H1 (cell line): ENCODE measurements at regions not wholly inside any gene's neighbourhood (a gene's known extent, or its start where the extent isn't known, plus 50 kb on each side); places are given as distances from the start of the nearest gene placed in this dataset.

Source experiments
- CTCF ChIA-PET: fragments of 300-600 bp; sonication (Branson Sonifier 250); formaldehyde crosslinking; loops from one replicate; lab custom pipeline; 2021; ENCODE audit not compliant: partially characterized antibody; lab: Charles Lee
- POLR2A ChIA-PET: fragments of 300-600 bp; sonication (Branson Sonifier 250); formaldehyde crosslinking; loops from one replicate; lab custom pipeline; 2021; ENCODE audit warnings: inconsistent platforms; ENCODE audit not compliant: partially characterized antibody; lab: Charles Lee
- DNase-seq, 2 experiments: peaks; one replicate each; pipeline versions ENCODE4 v3.0.0 to v3.0.0-alpha.2; 2010 to 2022; ENCODE audit warnings: low spot score in 2 of 2, low read depth in 1 of 2, mixed read lengths in 1 of 2
- FAIRE-seq: peaks from 2 replicates; lab custom pipeline; 2011; peaks lifted over from hg19 to GRCh38; lab: Jason Lieb, UNC
- H2AFZ ChIP-seq: 2 replicates; pipeline ENCODE4 v1.8.1; 2012; ENCODE audit warnings: low read length, inconsistent platforms
- H2AK5ac ChIP-seq: 2 replicates; pipeline ENCODE4 v1.6.1; 2013; ENCODE audit warnings: low read depth, low read length
- H2BK120ac ChIP-seq: replicated peaks from 2 replicates; pipeline ENCODE3; 2013; ENCODE audit warnings: low read depth, low read length, inconsistent platforms
- H2BK12ac ChIP-seq: 2 replicates; pipeline ENCODE4 v1.6.1; 2013; ENCODE audit warnings: low read depth, low read length
- H2BK15ac ChIP-seq: 2 replicates; pipeline ENCODE4 v1.6.1; 2013; ENCODE audit warnings: low read length
- H2BK20ac ChIP-seq: 2 replicates; pipeline ENCODE4 v1.6.1; 2013; ENCODE audit warnings: low read length
- H2BK5ac ChIP-seq: 2 replicates; pipeline ENCODE4 v1.6.1; 2013; ENCODE audit warnings: low read depth, low read length
- H3K14ac ChIP-seq: 2 replicates; pipeline ENCODE4 v1.6.1; 2013; ENCODE audit warnings: inconsistent platforms; ENCODE audit not compliant: insufficient read length
- H3K18ac ChIP-seq: 2 replicates; pipeline ENCODE4 v1.6.1; 2013; ENCODE audit warnings: low read length; ENCODE audit errors: extremely low read depth
- H3K23ac ChIP-seq: 2 replicates; pipeline ENCODE4 v1.6.1; 2013; ENCODE audit warnings: inconsistent platforms; ENCODE audit not compliant: insufficient read length
- H3K23me2 ChIP-seq: 2 replicates; pipeline ENCODE4 v1.6.1; 2013; ENCODE audit warnings: low read depth, low read length
- H3K27ac ChIP-seq: 2 replicates; pipeline ENCODE4 v1.6.1; 2011; ENCODE audit warnings: low read depth, low read length, inconsistent platforms
- H3K27me3 ChIP-seq, 4 experiments: replicated peaks in 1 of 4; 1 replicate in 1 of 4; 2 replicates in 3 of 4; pipeline versions ENCODE4 v1.6.1 to v1.8.1; 2011 to 2013; ENCODE audit warnings: low read length in 3 of 4, mild to moderate bottlenecking in 3 of 4, inconsistent platforms in 2 of 4, mixed read lengths in 2 of 4, moderate library complexity in 1 of 4; ENCODE audit not compliant: control insufficient read depth in 3 of 4, insufficient read depth in 3 of 4; ENCODE audit errors: extremely low read depth in 1 of 4
- H3K36me3 ChIP-seq, 4 experiments: 2 replicates each; pipeline versions ENCODE4 v1.6.1 to v1.8.1; 2011 to 2013; ENCODE audit warnings: mild to moderate bottlenecking in 4 of 4, low read length in 3 of 4, moderate library complexity in 2 of 4, control low read depth in 1 of 4, inconsistent platforms in 1 of 4; ENCODE audit not compliant: insufficient read depth in 4 of 4, control insufficient read depth in 2 of 4
- H3K4ac ChIP-seq: replicated peaks from 2 replicates; pipeline ENCODE3; 2013; ENCODE audit warnings: low read length, low read depth, mixed read lengths, inconsistent platforms; ENCODE audit not compliant: insufficient read length
- H3K4me1 ChIP-seq, 4 experiments: replicated peaks in 1 of 4; 1 replicate in 1 of 4; 2 replicates in 3 of 4; pipeline versions ENCODE4 v1.6.1 to v1.8.1; 2011 to 2013; ENCODE audit warnings: low read length in 3 of 4, inconsistent platforms in 2 of 4, mixed read lengths in 1 of 4; ENCODE audit not compliant: insufficient read depth in 4 of 4, control insufficient read depth in 3 of 4
- H3K4me2 ChIP-seq, 2 experiments: 2 replicates each; pipeline versions ENCODE4 v1.6.1 to v1.8.1; 2011 to 2013; ENCODE audit warnings: low read depth in 2 of 2, low read length in 2 of 2, control low read depth in 1 of 2, inconsistent platforms in 1 of 2, mild to moderate bottlenecking in 1 of 2; ENCODE audit not compliant: insufficient read depth in 1 of 2
- H3K4me3 ChIP-seq, 4 experiments: fragments of 200-600, 300-600 bp in 1 of 4; sonication (generic), shearing (Covaris generic), sonication (Bioruptor Twin) in 1 of 4; 2 replicates each; pipeline versions ENCODE4 v1.5.1 to v1.8.1; 2011 to 2016; ENCODE audit warnings: low read length in 4 of 4, low read depth in 3 of 4, control low read depth in 2 of 4, inconsistent platforms in 2 of 4, mild to moderate bottlenecking in 2 of 4, mixed read lengths in 1 of 4, moderate library complexity in 1 of 4; ENCODE audit not compliant: insufficient read depth in 2 of 4; ENCODE audit errors: extremely low read depth in 1 of 4
- H3K56ac ChIP-seq: replicated peaks from 2 replicates; pipeline ENCODE3; 2013; ENCODE audit warnings: low read depth, mild to moderate bottlenecking, mixed read lengths, low read length, inconsistent platforms; ENCODE audit not compliant: insufficient read length
- H3K79me1 ChIP-seq: 2 replicates; pipeline ENCODE4 v1.6.1; 2013; ENCODE audit warnings: low read depth, low read length, control low read depth
- H3K79me2 ChIP-seq, 2 experiments: 2 replicates each; pipeline versions ENCODE4 v1.6.1 to v1.8.1; 2012 to 2013; ENCODE audit warnings: low read length in 2 of 2, mild to moderate bottlenecking in 2 of 2, inconsistent platforms in 1 of 2; ENCODE audit not compliant: insufficient read depth in 2 of 2, control insufficient read depth in 1 of 2
- H3K9ac ChIP-seq, 4 experiments: replicated peaks in 1 of 4; 1 replicate in 1 of 4; 2 replicates in 3 of 4; pipeline versions ENCODE4 v1.6.1 to v1.8.1; 2011 to 2013; ENCODE audit warnings: low read depth in 3 of 4, low read length in 3 of 4, control low read depth in 2 of 4, mild to moderate bottlenecking in 2 of 4, moderate library complexity in 2 of 4, inconsistent platforms in 1 of 4; ENCODE audit errors: extremely low read depth in 1 of 4
- H3K9me3 ChIP-seq, 2 experiments: 2 replicates each; pipeline versions ENCODE4 v1.6.1 to v1.8.1; 2012 to 2013; ENCODE audit warnings: mild to moderate bottlenecking in 2 of 2, moderate library complexity in 2 of 2, control low read depth in 1 of 2, inconsistent platforms in 1 of 2, low read depth in 1 of 2, low read length in 1 of 2, mixed read lengths in 1 of 2; ENCODE audit not compliant: insufficient read depth in 2 of 2
- H4K20me1 ChIP-seq, 2 experiments: replicated peaks in 1 of 2; 2 replicates each; pipeline versions ENCODE3 to v1.8.1; 2011 to 2013; ENCODE audit warnings: inconsistent platforms in 2 of 2, low read length in 2 of 2, mild to moderate bottlenecking in 1 of 2; ENCODE audit not compliant: insufficient read depth in 2 of 2, control insufficient read depth in 1 of 2
- H4K5ac ChIP-seq: 2 replicates; pipeline ENCODE4 v1.6.1; 2013; ENCODE audit warnings: low read length, low read depth, mixed read lengths, inconsistent platforms; ENCODE audit not compliant: insufficient read length
- H4K8ac ChIP-seq: 2 replicates; pipeline ENCODE4 v1.8.0; 2013; ENCODE audit warnings: mild to moderate bottlenecking, moderate library complexity, low read length, inconsistent platforms; ENCODE audit not compliant: insufficient read depth; ENCODE audit errors: extremely low read depth
- H4K91ac ChIP-seq: replicated peaks from 2 replicates; pipeline ENCODE3; 2013; ENCODE audit warnings: low read length, mixed read lengths, inconsistent platforms; ENCODE audit not compliant: insufficient read length
- CBX5 ChIP-seq: fragments of 300-800, 300-1000 bp; sonication (generic); IDR thresholded peaks from 2 replicates; pipeline ENCODE4 v1.7.1; 2016; ENCODE audit warnings: antibody characterized with exemption, low read length, low read depth
- EZH2 ChIP-seq: fragments of 200-600 bp; sonication (generic); IDR thresholded peaks from 2 replicates; pipeline ENCODE4 v1.7.1; 2012; ENCODE audit warnings: low read depth, mild to moderate bottlenecking, moderate library complexity, low read length, inconsistent platforms; ENCODE audit not compliant: severe bottlenecking
- KDM1A ChIP-seq: fragments of 200-600, 300-600 bp; sonication (generic); IDR thresholded peaks from 2 replicates; pipeline ENCODE4 v1.7.1; 2016; ENCODE audit warnings: mild to moderate bottlenecking, low read length, borderline replicate concordance
- RBBP5 ChIP-seq: IDR thresholded peaks from 2 replicates; pipeline ENCODE4 v1.7.1; 2012; ENCODE audit warnings: low read depth, mild to moderate bottlenecking, inconsistent platforms, low read length, moderate library complexity, borderline replicate concordance
- SAP30 ChIP-seq: fragments of 300-600 bp; sonication (generic); IDR thresholded peaks from 2 replicates; pipeline ENCODE4 v1.7.1; 2012; ENCODE audit warnings: low read length, moderate library complexity, mild to moderate bottlenecking, inconsistent platforms; ENCODE audit not compliant: insufficient read depth, insufficient replicate concordance
- SP2 ChIP-seq: IDR thresholded peaks from 2 replicates; pipeline ENCODE4 v1.6.1; 2012; ENCODE audit warnings: mild to moderate bottlenecking, low read length, inconsistent platforms
- SP4 ChIP-seq: IDR thresholded peaks from 2 replicates; pipeline ENCODE4 v1.6.1; 2012; ENCODE audit warnings: low read length, inconsistent platforms
- ZNF274 ChIP-seq: IDR thresholded peaks from 2 replicates; pipeline ENCODE4 v1.7.0; 2012; ENCODE audit warnings: low read length, borderline replicate concordance; ENCODE audit errors: extremely low read depth
- WGBS, 2 experiments: shearing (Covaris generic) in 1 of 2; methylation state at CpG; one replicate each; pipeline versions ENCODE4 v1.1.6 to v1.1.7; 2013 to 2015; ENCODE audit warnings: low lambda C conversion rate in 2 of 2, mixed read lengths in 2 of 2, inconsistent platforms in 1 of 2, low coverage in 1 of 2, missing lambda C conversion rate in 1 of 2; ENCODE audit not compliant: insufficient replicate concordance in 2 of 2, insufficient coverage in 1 of 2, insufficient read length in 1 of 2; ENCODE audit errors: extremely low coverage in 1 of 2, missing lambda C conversion rate in 1 of 2; 5-methylcytosine and 5-hydroxymethylcytosine counted together
- TF ChIP-seq, protein P1 (sequence below), 3 experiments: IDR thresholded peaks; 1 replicate in 2 of 3; 2 replicates in 1 of 3; pipeline versions ENCODE4 v1.5.1 to v1.6.1; 2011; ENCODE audit warnings: low read length in 3 of 3, mild to moderate bottlenecking in 3 of 3, inconsistent platforms in 2 of 3, low read depth in 1 of 3, moderate library complexity in 1 of 3; ENCODE audit not compliant: insufficient read depth in 1 of 3; ENCODE audit errors: control extremely low read depth in 1 of 3

DNA sequence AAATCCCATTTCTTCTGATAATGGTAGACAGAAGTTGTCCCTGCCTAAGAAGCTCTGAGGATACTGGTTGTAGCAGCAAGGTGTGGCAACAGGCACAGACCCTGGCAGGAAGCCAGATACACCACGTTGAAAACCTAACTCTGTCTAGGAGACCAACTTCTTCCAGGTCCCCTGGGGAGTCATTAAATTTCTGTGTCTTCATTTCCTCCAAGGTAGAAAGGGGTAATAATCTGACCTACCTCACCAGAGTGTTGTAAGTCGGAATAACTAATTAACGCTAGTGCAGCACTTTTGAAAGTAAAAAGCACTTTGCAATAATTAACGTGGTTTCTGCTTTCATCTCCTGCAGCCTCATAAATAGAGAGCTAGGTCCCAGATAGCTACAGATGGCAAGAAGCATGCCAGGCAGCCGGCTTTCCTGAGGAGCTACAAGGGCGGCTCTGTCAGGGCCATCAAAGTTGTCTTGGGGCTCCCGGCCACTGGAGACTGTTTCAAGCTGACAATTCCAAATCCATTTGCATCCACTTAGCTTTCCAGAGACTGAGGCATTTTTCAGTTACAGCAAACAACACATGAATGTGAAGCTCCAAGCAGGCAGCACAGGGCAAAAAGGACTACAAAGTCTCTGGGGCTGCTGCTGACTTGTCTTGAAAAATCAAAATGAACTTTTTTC, 176.2 kb downstream of the FOXO1 start:
- Histone ChIP-seq H3K9ac (no peak overlapping the region), H2AFZ (no peak overlapping the region), H2BK5ac (no peak overlapping the region), H2AK5ac (no peak overlapping the region), H2BK120ac (no peak overlapping the region), H3K4me3 (no peak overlapping the region), H4K5ac (no peak overlapping the region), H2BK12ac (no peak overlapping the region), H3K79me1 (no peaks in the 10 kb centered on the region), H3K4me2 (no peak overlapping the region), H3K9me3 (no peaks in the 10 kb centered on the region), H3K4me1 (peaks cover 0 to 2% (median under 1%) of the 10 kb centered on the region in 4 experiments; a peak in 4 of 7 replicates), H3K27me3 (no peaks in the 10 kb centered on the region), H3K23me2 (no peaks in the 10 kb centered on the region), H3K27ac (no peak overlapping the region), H4K91ac (no peak overlapping the region), H3K36me3 (no peaks in the 10 kb centered on the region), H2BK15ac (no peak overlapping the region), H3K14ac (no peak overlapping the region), H3K56ac (no peak overlapping the region), H3K79me2 (no peaks in the 10 kb centered on the region), H4K8ac (no peak overlapping the region), H3K4ac (no peak overlapping the region), H2BK20ac (no peak overlapping the region), H4K20me1 (no peaks in the 10 kb centered on the region), H3K23ac (no peak overlapping the region), H3K18ac (no peak overlapping the region)
- DNase-seq (no peak), FAIRE-seq (no peak)
- 90% methylated on average over 7 of the region's 7 CpGs; no CpG with 5 or more reads in 1 of the 2 experiments for WGBS, 2 experiments
- ChIA-PET CTCF (interaction anchor here (1.3 to 1.4 kb wide), 3 partner anchors 11 to 24 kb away, joined by 3 to 4 read pairs (median 3); no protein-coding TSS in a partner anchor), POLR2A (no interaction called here)
- TF ChIP-seq CBX5 (no peak), SP2 (no peak), SAP30 (no peak), EZH2 (no peak), ZNF274 (no peak), KDM1A (no peak), RBBP5 (no peak), SP4 (no peak)
- TF ChIP-seq, protein P1, sequence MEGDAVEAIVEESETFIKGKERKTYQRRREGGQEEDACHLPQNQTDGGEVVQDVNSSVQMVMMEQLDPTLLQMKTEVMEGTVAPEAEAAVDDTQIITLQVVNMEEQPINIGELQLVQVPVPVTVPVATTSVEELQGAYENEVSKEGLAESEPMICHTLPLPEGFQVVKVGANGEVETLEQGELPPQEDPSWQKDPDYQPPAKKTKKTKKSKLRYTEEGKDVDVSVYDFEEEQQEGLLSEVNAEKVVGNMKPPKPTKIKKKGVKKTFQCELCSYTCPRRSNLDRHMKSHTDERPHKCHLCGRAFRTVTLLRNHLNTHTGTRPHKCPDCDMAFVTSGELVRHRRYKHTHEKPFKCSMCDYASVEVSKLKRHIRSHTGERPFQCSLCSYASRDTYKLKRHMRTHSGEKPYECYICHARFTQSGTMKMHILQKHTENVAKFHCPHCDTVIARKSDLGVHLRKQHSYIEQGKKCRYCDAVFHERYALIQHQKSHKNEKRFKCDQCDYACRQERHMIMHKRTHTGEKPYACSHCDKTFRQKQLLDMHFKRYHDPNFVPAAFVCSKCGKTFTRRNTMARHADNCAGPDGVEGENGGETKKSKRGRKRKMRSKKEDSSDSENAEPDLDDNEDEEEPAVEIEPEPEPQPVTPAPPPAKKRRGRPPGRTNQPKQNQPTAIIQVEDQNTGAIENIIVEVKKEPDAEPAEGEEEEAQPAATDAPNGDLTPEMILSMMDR (IDR thresholded peaks at IDR 0.05; ENCODE audit: control extremely low read depth in 1 of 3, insufficient read depth in 1 of 3, low read depth in 1 of 3, low read length in 3 of 3): no peak
